BJ (cell line): ENCODE measurements at regions not wholly inside any gene's neighbourhood (a gene's known extent, or its start where the extent isn't known, plus 50 kb on each side); places are given as distances from the start of the nearest gene placed in this dataset.

ENCODE experiments used
- CTCF ChIA-PET: fragments of 350-600 bp; formaldehyde crosslinking; extraction: SDS; loops from one replicate; lab custom pipeline; 2021; ENCODE audit warnings: antibody characterized with exemption, inconsistent platforms; lab: Yijun Ruan, JAX
- POLR2A ChIA-PET: fragments of 300-600 bp; sonication (Branson Sonifier 250); formaldehyde crosslinking; extraction: SDS; loops from one replicate; lab custom pipeline; 2021; ENCODE audit warnings: antibody characterized with exemption; lab: Charles Lee
- DNase-seq: peaks from one replicate; pipeline ENCODE4 v3.0.0-alpha.2; 2011; ENCODE audit warnings: low read depth
- H3K27me3 ChIP-seq: 2 replicates; pipeline ENCODE4 v1.6.0; 2011; ENCODE audit warnings: low read length; ENCODE audit not compliant: control insufficient read depth, insufficient read depth
- H3K36me3 ChIP-seq: 2 replicates; pipeline ENCODE4 v1.5.1; 2011; ENCODE audit warnings: low read length; ENCODE audit not compliant: control insufficient read depth, insufficient read depth
- H3K4me3 ChIP-seq: 2 replicates; pipeline ENCODE4 v1.5.1; 2011; ENCODE audit warnings: low read depth, mild to moderate bottlenecking, control low read depth, low read length
- CTCF ChIP-seq: IDR thresholded peaks from 2 replicates; pipeline ENCODE4 v1.5.1; 2011; ENCODE audit warnings: low read depth, mild to moderate bottlenecking, control low read depth, inconsistent platforms, low read length, moderate library complexity; ENCODE audit not compliant: insufficient read depth

DNA sequence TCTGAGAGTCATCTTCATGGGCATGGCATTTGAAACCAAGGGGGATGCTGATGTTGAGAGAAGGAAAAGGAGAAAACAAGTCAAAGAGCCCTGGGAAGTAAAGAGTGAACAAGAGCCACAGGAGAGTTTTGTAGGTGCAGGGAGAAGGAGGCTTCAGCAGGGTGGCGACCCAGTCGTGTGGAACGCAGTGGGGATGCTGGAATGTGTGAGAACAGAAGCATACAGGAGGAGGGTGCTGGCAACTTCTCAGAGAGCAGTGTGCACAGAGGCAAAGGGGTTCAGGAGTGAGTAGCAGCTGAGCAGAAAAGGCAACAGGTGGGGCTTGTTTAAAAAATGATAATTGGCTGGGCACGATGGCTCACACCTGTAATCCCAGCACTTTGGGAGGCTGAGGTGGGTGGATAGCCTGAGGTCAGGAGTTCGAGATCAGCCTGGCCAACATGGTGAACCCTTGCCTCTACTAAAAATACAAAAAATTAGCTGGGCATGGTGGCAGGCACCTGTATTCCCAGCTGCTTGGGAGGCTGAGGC lies 75.8 kb upstream of the PLET1 start:
- DNase-seq = no peak
- no peak for TF ChIP-seq CTCF
- Histone ChIP-seq H3K27me3 (peaks cover 2% of the 10 kb centered on the region; the same call in 1 of the 2 replicates), H3K4me3 (no peak overlapping the region), H3K36me3 (no peaks in the 10 kb centered on the region)
- ChIA-PET POLR2A (no interaction called here), CTCF (no interaction called here)

- CTCF ChIA-PET = no interaction called here
- no peak for TF ChIP-seq CTCF
- POLR2A ChIA-PET = no interaction called here
- Histone ChIP-seq H3K4me3 (no peak overlapping the region), H3K36me3 (no peaks in the 10 kb centered on the region), H3K27me3 (peaks cover 2% of the 10 kb centered on the region; the same call in 1 of the 2 replicates)
- DNase-seq = no peak
These were observed 78.9 kb upstream of the PLET1 start for GRCh38 chr11:112339566-112339965.

DNA sequence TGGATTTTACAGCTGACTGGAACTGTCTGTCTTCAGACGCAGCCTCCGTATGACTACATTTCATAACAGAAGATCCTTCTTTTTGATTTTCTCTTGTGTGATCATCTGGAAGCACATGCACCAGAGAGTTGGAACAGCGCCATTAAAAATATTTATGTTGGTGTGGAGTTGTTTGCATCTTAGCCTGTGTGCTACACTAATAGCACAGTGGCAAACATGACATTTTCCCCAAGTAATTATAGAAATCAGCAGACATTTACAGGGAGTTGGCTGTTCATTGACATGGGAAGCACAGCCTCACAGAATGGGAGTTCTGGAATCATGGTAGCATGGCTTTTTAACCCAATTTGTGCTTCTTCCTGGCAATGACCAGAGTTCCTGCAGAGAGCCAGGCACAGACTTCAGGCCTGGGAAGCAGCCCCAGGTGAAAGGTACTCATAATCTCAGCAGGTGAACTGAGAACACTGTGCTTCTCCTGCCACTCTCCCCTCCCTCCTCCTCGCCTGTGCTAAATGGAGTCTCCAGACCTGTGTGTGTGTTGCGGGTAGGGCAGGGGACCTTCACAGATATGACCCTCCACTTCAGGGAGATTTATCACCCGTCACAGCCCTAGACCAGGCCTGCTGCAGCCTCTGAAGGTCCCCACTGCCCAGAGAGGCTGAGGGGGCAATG lies 82.8 kb upstream of the PLET1 start:
- no peaks in the 10 kb centered on the region for H3K36me3 ChIP-seq
- no peaks in the 10 kb centered on the region for H3K27me3 ChIP-seq
- no peak for DNase-seq
- POLR2A ChIA-PET = no interaction called here
- CTCF ChIA-PET = no interaction called here
- no peak overlapping the region for H3K4me3 ChIP-seq
- TF ChIP-seq CTCF = no peak

GRCh38 chr11:112344040-112344413 lies 83.4 kb upstream of the PLET1 start:
- H3K4me3 ChIP-seq = no peak overlapping the region
- TF ChIP-seq CTCF = no peak
- no peak for DNase-seq
- ChIA-PET CTCF (no interaction called here), POLR2A (no interaction called here)
- no peaks in the 10 kb centered on the region for H3K27me3 ChIP-seq
- no peaks in the 10 kb centered on the region for H3K36me3 ChIP-seq

GRCh38 chr11:112345166-112345565 lies 84.5 kb upstream of the PLET1 start:
- no peak for TF ChIP-seq CTCF
- no peaks in the 10 kb centered on the region for H3K27me3 ChIP-seq
- ChIA-PET POLR2A (no interaction called here), CTCF (interaction anchor here (0.6 to 1.5 kb wide), 2 partner anchors 11 to 16 kb away, joined by 3 to 4 read pairs; no protein-coding TSS in a partner anchor)
- H3K36me3 ChIP-seq = no peaks in the 10 kb centered on the region
- no peak for DNase-seq
- no peak overlapping the region for H3K4me3 ChIP-seq
